ENCODE measurements at regions not wholly inside any gene's neighbourhood (a gene's known extent, or its start where the extent isn't known, plus 50 kb on each side); places are given as distances from the start of the nearest gene placed in this dataset.

DNA sequence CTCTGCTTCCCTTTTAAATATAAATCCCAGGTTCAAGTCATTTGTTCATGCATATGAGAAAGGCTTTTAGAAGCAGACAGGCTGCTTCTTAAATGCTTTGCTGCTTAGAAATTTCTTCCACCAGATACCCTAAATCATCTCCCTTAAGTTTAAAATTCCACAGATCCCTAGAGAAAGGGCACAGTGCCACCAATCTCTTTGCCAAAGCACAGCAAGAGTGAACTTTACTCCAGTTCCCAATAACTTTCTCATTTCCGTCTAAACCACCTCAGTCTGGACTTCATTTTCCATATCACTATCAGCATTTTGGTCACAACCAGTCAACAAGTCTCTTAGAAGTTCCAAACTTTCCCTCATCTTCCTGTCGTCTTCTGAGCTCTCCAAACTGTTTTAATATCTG, 679.8 kb upstream of the FTMT start:
- TF ChIP-seq, protein P1, sequence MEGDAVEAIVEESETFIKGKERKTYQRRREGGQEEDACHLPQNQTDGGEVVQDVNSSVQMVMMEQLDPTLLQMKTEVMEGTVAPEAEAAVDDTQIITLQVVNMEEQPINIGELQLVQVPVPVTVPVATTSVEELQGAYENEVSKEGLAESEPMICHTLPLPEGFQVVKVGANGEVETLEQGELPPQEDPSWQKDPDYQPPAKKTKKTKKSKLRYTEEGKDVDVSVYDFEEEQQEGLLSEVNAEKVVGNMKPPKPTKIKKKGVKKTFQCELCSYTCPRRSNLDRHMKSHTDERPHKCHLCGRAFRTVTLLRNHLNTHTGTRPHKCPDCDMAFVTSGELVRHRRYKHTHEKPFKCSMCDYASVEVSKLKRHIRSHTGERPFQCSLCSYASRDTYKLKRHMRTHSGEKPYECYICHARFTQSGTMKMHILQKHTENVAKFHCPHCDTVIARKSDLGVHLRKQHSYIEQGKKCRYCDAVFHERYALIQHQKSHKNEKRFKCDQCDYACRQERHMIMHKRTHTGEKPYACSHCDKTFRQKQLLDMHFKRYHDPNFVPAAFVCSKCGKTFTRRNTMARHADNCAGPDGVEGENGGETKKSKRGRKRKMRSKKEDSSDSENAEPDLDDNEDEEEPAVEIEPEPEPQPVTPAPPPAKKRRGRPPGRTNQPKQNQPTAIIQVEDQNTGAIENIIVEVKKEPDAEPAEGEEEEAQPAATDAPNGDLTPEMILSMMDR (IDR thresholded peaks at IDR 0.05), result no peak
- no peak for TF ChIP-seq POLR2AphosphoS5 (IDR thresholded peaks at IDR 0.05)
